ENCODE measurements at regions not wholly inside any gene's neighbourhood (a gene's known extent, or its start where the extent isn't known, plus 50 kb on each side); places are given as distances from the start of the nearest gene placed in this dataset.

- peaks cover 14% of the 10 kb centered on the region for H3K4me1 Mint-ChIP-seq
- no peaks in the 10 kb centered on the region for H3K36me3 Mint-ChIP-seq (ENCODE audit: low read depth)
- H3K27me3 Mint-ChIP-seq (ENCODE audit: low read depth): peaks cover 5% of the 10 kb centered on the region
- H3K27ac Mint-ChIP-seq: no peak overlapping the region
- H3K4me3 Mint-ChIP-seq: no peak overlapping the region
- H3K9me3 Mint-ChIP-seq: no peaks in the 10 kb centered on the region
- TF ChIP-seq CTCF (IDR thresholded peaks at IDR 0.05; ENCODE audit: unreplicated experiment in 3 of 3): no peak
Measured at GRCh38 chr4:23973308-23973855, 83.5 kb upstream of the PPARGC1A start.

- peaks cover 5% of the 10 kb centered on the region for H3K27me3 Mint-ChIP-seq (ENCODE audit: low read depth)
- no peak overlapping the region for H3K27ac Mint-ChIP-seq
- H3K4me1 Mint-ChIP-seq: peaks cover 14% of the 10 kb centered on the region
- no peaks in the 10 kb centered on the region for H3K9me3 Mint-ChIP-seq
- no peak for TF ChIP-seq CTCF (IDR thresholded peaks at IDR 0.05; ENCODE audit: unreplicated experiment in 3 of 3)
- H3K36me3 Mint-ChIP-seq (ENCODE audit: low read depth): no peaks in the 10 kb centered on the region
- no peak overlapping the region for H3K4me3 Mint-ChIP-seq
Measured at GRCh38 chr4:23972805-23973204, 83.0 kb upstream of the PPARGC1A start.

- H3K4me3 Mint-ChIP-seq: no peak overlapping the region
- no peaks in the 10 kb centered on the region for H3K36me3 Mint-ChIP-seq (ENCODE audit: low read depth)
- H3K4me1 Mint-ChIP-seq: peaks cover 14% of the 10 kb centered on the region
- TF ChIP-seq CTCF (IDR thresholded peaks at IDR 0.05; ENCODE audit: unreplicated experiment in 3 of 3): no peak
- no peak overlapping the region for H3K27ac Mint-ChIP-seq
- no peaks in the 10 kb centered on the region for H3K9me3 Mint-ChIP-seq
- peaks cover 8% of the 10 kb centered on the region for H3K27me3 Mint-ChIP-seq (ENCODE audit: low read depth)
Measured at GRCh38 chr4:23972187-23972586, 82.3 kb upstream of the PPARGC1A start.

GRCh38 chr4:23970201-23970850, 80.5 kb upstream of the PPARGC1A start:
- Mint-ChIP-seq H3K27ac (peak overlapping the region in 1 of 3 experiments; percentile 62), H3K4me1 (peaks cover 14% of the 10 kb centered on the region), H3K9me3 (no peaks in the 10 kb centered on the region), H3K27me3 (ENCODE audit: low read depth) (peaks cover 3% of the 10 kb centered on the region), H3K36me3 (ENCODE audit: low read depth) (no peaks in the 10 kb centered on the region), H3K4me3 (no peak overlapping the region)
- no peak for TF ChIP-seq CTCF (IDR thresholded peaks at IDR 0.05; ENCODE audit: unreplicated experiment in 3 of 3)

- TF ChIP-seq CTCF (IDR thresholded peaks at IDR 0.05; ENCODE audit: unreplicated experiment in 3 of 3): no peak
- peak overlapping the region in 1 of 3 experiments; percentile 62 for H3K27ac Mint-ChIP-seq
- H3K4me1 Mint-ChIP-seq: peaks cover 14% of the 10 kb centered on the region
- H3K27me3 Mint-ChIP-seq (ENCODE audit: low read depth): peaks cover 3% of the 10 kb centered on the region
- H3K4me3 Mint-ChIP-seq: no peak overlapping the region
- H3K9me3 Mint-ChIP-seq: no peaks in the 10 kb centered on the region
- H3K36me3 Mint-ChIP-seq (ENCODE audit: low read depth): no peaks in the 10 kb centered on the region
Measured at GRCh38 chr4:23969635-23970145, 79.8 kb upstream of the PPARGC1A start.

- H3K36me3 Mint-ChIP-seq (ENCODE audit: low read depth): no peaks in the 10 kb centered on the region
- no peak overlapping the region for H3K27ac Mint-ChIP-seq
- peaks cover 9% of the 10 kb centered on the region for H3K27me3 Mint-ChIP-seq (ENCODE audit: low read depth)
- no peak for TF ChIP-seq CTCF (IDR thresholded peaks at IDR 0.05; ENCODE audit: unreplicated experiment in 3 of 3)
- H3K4me1 Mint-ChIP-seq: peaks cover 6% of the 10 kb centered on the region
- H3K4me3 Mint-ChIP-seq: no peak overlapping the region
- H3K9me3 Mint-ChIP-seq: no peaks in the 10 kb centered on the region
Measured at GRCh38 chr4:23967281-23967680, 77.4 kb upstream of the PPARGC1A start.
